ENCODE measurements at regions not wholly inside any gene's neighbourhood (a gene's known extent, or its start where the extent isn't known, plus 50 kb on each side); places are given as distances from the start of the nearest gene placed in this dataset.

GRCh38 chr13:81846771-81847170 lies 1505.8 kb upstream of the SPRY2 start:
- DNase-seq, result no peak

GRCh38 chr13:81821259-81821658 lies 1480.3 kb upstream of the SPRY2 start:
- no peak for DNase-seq

- DNase-seq, result no peak
Observed at GRCh38 chr13:81800433-81800832, 1459.5 kb upstream of the SPRY2 start.

- DNase-seq, result no peak
Observed at GRCh38 chr13:81795710-81796109, 1454.8 kb upstream of the SPRY2 start.

GRCh38 chr13:81791641-81792040 lies 1450.7 kb upstream of the SPRY2 start:
- no peak for DNase-seq

GRCh38 chr13:81781471-81781870 lies 1440.5 kb upstream of the SPRY2 start:
- no peak for DNase-seq

- no peak for DNase-seq
Observed at GRCh38 chr13:81779876-81780275, 1439.0 kb upstream of the SPRY2 start.

GRCh38 chr13:81778350-81778749 lies 1437.4 kb upstream of the SPRY2 start:
- DNase-seq, result no peak

- no peak for DNase-seq
Observed at GRCh38 chr13:81773263-81773662, 1432.3 kb upstream of the SPRY2 start.

GRCh38 chr13:81771951-81772350 lies 1431.0 kb upstream of the SPRY2 start:
- no peak for DNase-seq

GRCh38 chr13:81770868-81771505 lies 1430.1 kb upstream of the SPRY2 start:
- DNase-seq, result no peak

- DNase-seq, result no peak
Observed at GRCh38 chr13:81762449-81762848, 1421.5 kb upstream of the SPRY2 start.

GRCh38 chr13:81760316-81760715 lies 1419.4 kb upstream of the SPRY2 start:
- DNase-seq, result no peak

GRCh38 chr13:81757348-81757970 lies 1416.5 kb upstream of the SPRY2 start:
- DNase-seq, result no peak

- no peak for DNase-seq
Observed at GRCh38 chr13:81745391-81745790, 1404.5 kb upstream of the SPRY2 start.

GRCh38 chr13:81738364-81738763 lies 1397.4 kb upstream of the SPRY2 start:
- DNase-seq, result no peak

GRCh38 chr13:81726037-81726726 lies 1385.3 kb upstream of the SPRY2 start:
- no peak for DNase-seq

GRCh38 chr13:81722456-81722855 lies 1381.5 kb upstream of the SPRY2 start:
- DNase-seq, result no peak

GRCh38 chr13:81721400-81721799 lies 1380.5 kb upstream of the SPRY2 start:
- DNase-seq, result no peak

- no peak for DNase-seq
Observed at GRCh38 chr13:81714513-81714912, 1373.6 kb upstream of the SPRY2 start.

GRCh38 chr13:81713201-81713600 lies 1372.3 kb upstream of the SPRY2 start:
- DNase-seq, result no peak

GRCh38 chr13:81697826-81698225 lies 1356.9 kb upstream of the SPRY2 start:
- no peak for DNase-seq

- no peak for DNase-seq
Observed at GRCh38 chr13:81686877-81687276, 1346.0 kb upstream of the SPRY2 start.
